HG02798 (cell line): ENCODE measurements at regions not wholly inside any gene's neighbourhood (a gene's known extent, or its start where the extent isn't known, plus 50 kb on each side); places are given as distances from the start of the nearest gene placed in this dataset.
A peak's percentile ranks its signal among the peaks of the same experiment; 100 is the strongest.

Experiments
- ATAC-seq: cut with Tn5 transposase; IDR thresholded peaks from one replicate; pipeline ENCODE4 v1.9.1; 2021; ENCODE audit warnings: mild to moderate bottlenecking; ENCODE audit not compliant: unreplicated experiment, poor library complexity

DNA sequence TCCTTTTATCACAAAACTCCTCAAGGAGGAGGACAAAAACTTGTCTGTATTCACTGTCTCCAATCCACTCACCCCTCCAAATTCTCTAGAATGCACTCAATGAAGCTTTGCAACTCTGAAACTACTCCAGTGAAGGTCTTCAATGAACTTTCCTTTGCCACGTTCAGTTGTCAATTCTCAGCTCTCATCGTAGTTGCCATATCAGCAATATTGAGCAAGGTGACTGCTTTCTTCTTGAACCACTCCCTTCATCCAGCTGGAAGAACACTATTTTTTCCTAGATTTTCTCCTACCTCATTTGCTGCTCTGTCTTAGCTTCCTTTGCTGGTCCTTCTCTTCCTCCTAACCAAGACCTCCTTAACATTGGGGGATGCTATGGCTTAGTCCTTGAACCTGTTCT lies 191.8 kb downstream of the KDR start:
- ATAC-seq = no peak

- ATAC-seq = no peak
Observed at GRCh38 chr4:54930226-54930625, 195.2 kb downstream of the KDR start.

- ATAC-seq = no peak
Observed at GRCh38 chr4:54929459-54929858, 195.9 kb downstream of the KDR start.

GRCh38 chr4:54924891-54925290 lies 200.5 kb downstream of the KDR start:
- no peak for ATAC-seq

GRCh38 chr4:54915276-54915675 lies 210.1 kb downstream of the KDR start:
- ATAC-seq = no peak

- no peak for ATAC-seq
Observed at GRCh38 chr4:54914781-54915180, 210.6 kb downstream of the KDR start.

DNA sequence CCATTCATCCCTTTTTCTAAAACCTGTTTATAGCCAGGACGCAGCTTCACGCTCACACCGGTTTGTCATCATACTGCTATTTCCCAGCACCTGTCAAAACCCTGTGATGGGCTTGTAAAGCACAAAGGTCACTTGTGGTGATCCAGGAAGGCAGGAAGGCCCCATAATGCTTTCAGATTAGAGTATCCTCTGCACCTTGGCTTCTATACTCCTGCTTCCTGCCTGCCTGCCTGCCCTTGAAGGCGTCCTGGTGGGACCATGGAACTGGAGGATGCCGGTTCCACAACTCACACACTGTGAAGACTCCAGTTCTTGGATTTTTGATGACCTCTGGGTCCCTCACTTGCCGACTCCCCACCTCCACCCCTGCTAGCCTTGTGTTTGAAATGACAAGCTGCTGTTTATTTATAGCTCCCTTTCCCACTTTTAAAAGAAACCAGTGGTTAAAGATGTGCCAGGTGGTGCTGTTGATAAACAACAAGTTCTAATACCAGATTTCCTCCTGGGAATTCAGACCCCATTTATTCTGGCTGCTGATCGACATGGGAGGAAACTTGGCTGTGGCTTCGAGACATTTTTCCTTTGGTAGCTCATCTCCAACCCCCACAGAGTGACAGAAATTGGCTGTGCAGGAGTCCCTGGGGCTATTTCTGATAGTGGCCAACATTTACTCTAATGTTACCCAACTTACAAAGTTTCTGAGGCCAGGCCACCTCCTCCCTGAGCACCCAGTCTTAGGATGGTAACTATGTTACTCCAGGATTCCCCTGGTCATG lies 211.5 kb downstream of the KDR start:
- ATAC-seq = no peak

DNA sequence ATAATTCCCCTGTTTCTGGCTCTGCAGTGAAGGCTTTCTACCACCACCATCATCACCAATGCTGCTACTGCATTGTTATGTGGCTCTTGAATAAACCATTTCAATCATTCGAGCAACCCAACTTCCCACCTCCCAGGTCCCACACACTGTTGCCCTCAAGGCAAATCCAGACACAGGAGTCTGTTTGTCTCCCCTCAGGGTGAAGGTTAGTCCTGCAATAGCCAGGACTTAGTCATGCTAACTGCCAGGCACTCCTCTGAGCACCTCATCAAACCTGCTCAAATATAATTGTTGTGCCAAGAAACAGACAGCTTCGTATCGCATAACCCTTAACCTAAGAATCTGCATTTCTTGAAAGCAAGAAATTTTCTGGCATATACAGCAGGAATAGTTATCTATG lies 213.2 kb downstream of the KDR start:
- ATAC-seq = no peak

GRCh38 chr4:54909961-54910360 lies 215.4 kb downstream of the KDR start:
- peak; percentile 35 for ATAC-seq

GRCh38 chr4:54908763-54909162 lies 216.6 kb downstream of the KDR start:
- no peak for ATAC-seq

DNA sequence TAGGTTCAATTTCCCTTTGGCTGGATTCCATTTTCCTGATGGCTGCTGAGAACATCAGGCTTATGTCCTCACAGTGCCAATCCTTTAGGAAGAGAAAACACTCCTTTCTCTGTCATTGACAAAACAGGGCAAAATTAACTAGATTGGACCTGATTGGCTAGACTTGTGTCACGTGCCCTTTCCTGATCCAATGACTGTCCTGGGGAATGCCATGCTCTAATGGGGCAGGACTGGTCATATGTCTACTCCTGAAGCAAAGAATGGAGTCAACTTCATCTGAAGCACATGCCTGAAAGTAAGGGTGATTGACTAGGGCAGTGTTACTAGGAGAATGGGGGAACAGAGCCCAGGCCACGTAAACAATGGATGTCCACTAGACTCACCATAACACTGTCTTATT lies 220.4 kb downstream of the KDR start:
- ATAC-seq = no peak

- no peak for ATAC-seq
Observed at GRCh38 chr4:54902976-54903375, 222.4 kb downstream of the KDR start.

GRCh38 chr4:54902271-54902670 lies 223.1 kb downstream of the KDR start:
- no peak for ATAC-seq

GRCh38 chr4:54901202-54901601 lies 224.2 kb downstream of the KDR start:
- no peak for ATAC-seq

GRCh38 chr4:54898656-54899340 lies 226.6 kb downstream of the KDR start:
- no peak for ATAC-seq

DNA sequence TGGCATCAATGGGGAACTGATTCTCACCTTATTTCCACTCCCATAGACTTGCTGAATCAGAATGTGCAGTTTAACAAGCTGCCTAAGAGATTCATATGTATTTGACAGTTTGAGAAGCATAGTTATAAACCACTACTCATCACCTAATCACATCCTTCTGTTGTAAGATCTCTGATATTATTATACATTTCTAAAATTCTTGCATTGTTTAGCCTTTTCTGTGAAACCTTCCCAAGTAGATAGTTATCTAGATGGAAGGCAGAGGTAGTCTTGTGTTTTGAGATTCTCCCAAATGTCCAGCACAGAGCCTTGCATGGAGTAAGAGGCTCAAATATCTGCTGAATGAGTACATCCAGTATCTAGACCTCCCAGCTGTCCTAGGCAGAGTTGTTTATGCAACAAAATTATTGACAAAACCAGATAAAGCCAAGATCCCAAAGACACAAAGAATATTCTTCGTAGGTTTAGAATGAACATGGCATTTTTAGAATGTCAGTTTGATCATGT lies 227.3 kb downstream of the KDR start:
- no peak for ATAC-seq

GRCh38 chr4:54897590-54897989 lies 227.8 kb downstream of the KDR start:
- ATAC-seq = no peak

GRCh38 chr4:54882616-54883015 lies 224.9 kb downstream of the KIT start:
- ATAC-seq = no peak

DNA sequence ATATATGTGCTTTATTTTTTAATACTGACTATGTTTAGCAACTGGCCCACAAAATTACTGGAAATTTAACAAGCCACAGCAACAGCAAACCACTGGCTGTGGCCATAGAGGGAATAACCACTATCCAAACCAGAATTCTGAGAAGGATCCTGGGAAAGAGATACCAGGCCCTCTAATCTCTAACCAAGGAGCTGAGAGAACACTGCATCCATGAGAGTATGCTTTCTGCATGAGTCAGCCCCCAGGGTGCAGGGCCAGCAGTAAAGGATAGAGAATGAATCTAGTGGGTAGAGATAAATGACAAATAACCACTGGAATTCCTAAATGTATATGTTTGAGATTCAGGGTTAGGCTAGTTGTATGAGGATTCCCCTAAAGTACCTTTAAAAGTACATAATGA lies 221.8 kb downstream of the KIT start:
- ATAC-seq = no peak

DNA sequence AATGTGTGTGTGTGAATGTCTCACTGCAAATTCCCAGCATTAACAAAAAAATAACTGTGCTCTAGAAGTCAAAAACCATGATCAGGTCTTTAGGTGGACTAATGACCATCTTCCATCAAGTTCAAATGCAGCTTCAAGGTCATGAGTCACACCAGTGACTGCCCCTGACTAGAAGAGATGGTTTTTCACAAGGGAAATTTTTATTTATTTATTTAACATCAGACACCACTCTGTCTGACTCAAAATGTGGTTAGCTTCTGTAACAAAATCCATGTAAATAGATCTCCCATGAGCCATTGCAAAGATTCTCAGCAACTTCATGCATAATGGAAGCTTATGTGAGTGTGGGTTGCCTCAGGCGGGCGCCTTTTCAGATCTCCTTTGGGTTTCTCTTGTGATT lies 219.2 kb downstream of the KIT start:
- ATAC-seq = no peak

GRCh38 chr4:54872261-54872660 lies 214.5 kb downstream of the KIT start:
- no peak for ATAC-seq
